K562 (cell line): ENCODE measurements at regions not wholly inside any gene's neighbourhood (a gene's known extent, or its start where the extent isn't known, plus 50 kb on each side); places are given as distances from the start of the nearest gene placed in this dataset.

ENCODE experiments used
- ATAC-seq: fragments of 200-7000 bp; cut with Tn5 transposase; 3 replicates; pipeline ENCODE4 v1.9.1; 2020; ENCODE audit warnings: moderate library complexity
- BruUV-seq: library from RNA; stranded (reverse); fragments of 400-500 nt; replicated peaks from 2 replicates; lab custom pipeline; 2021; lab: Mats Ljungman, UMichigan
- CTCF ChIA-PET: fragments of 300-600 bp; formaldehyde crosslinking; extraction: SDS; loops from one replicate; lab custom pipeline; 2021; ENCODE audit warnings: low intra/inter-chr PET ratio; lab: Yijun Ruan, JAX
- POLR2A ChIA-PET: fragments of 300-600, 350-650 bp; sonication (Branson Sonifier 250); formaldehyde crosslinking; extraction: SDS; loops from one replicate; lab custom pipeline; 2021; ENCODE audit warnings: antibody characterized with exemption, inconsistent platforms; lab: Yijun Ruan, JAX
- DNase-seq, 4 experiments: peaks; one replicate each; pipeline versions ENCODE4 v3.0.0 to v3.0.0-alpha.2; 2011 to 2018; ENCODE audit warnings: low spot score in 3 of 4, mixed read lengths in 3 of 4; ENCODE audit errors: extremely low read depth in 1 of 4
- FAIRE-seq: peaks from 2 replicates; lab custom pipeline; 2011; peaks lifted over from hg19 to GRCh38; lab: Jason Lieb, UNC
- H2AFZ ChIP-seq: 2 replicates; pipeline ENCODE4 v1.6.0; 2011; ENCODE audit warnings: low read depth, low read length, control low read depth, inconsistent platforms
- H3K27ac ChIP-seq: fragments of 200-600 bp; 3 replicates; pipeline ENCODE4 v1.8.0; 2011; ENCODE audit warnings: low read depth, mild to moderate bottlenecking, control low read depth, inconsistent platforms, low read length, moderate library complexity, mixed read lengths; ENCODE audit errors: extremely low read depth
- H3K27me3 ChIP-seq, 2 experiments: fragments of 300-600 bp in 1 of 2; 2 replicates in 1 of 2; 3 replicates in 1 of 2; pipeline versions ENCODE4 v1.6.0 to v1.8.0; 2011; ENCODE audit warnings: inconsistent platforms in 2 of 2, low read length in 2 of 2, mild to moderate bottlenecking in 1 of 2, mixed read lengths in 1 of 2, moderate library complexity in 1 of 2; ENCODE audit not compliant: control insufficient read depth in 2 of 2, insufficient read depth in 2 of 2
- H3K36me3 ChIP-seq: fragments of 300-600 bp; 3 replicates; pipeline ENCODE4 v1.8.0; 2011; ENCODE audit warnings: mild to moderate bottlenecking, low read length, inconsistent platforms; ENCODE audit not compliant: control insufficient read depth, insufficient read depth
- H3K4me1 ChIP-seq, 2 experiments: fragments of 200-600 bp in 1 of 2; replicated peaks in 1 of 2; 2 replicates in 1 of 2; 3 replicates in 1 of 2; pipeline versions ENCODE4 v1.5.1 to v1.8.0; 2011; ENCODE audit warnings: inconsistent platforms in 2 of 2, low read length in 2 of 2, mild to moderate bottlenecking in 1 of 2, mixed read lengths in 1 of 2, moderate library complexity in 1 of 2; ENCODE audit not compliant: control insufficient read depth in 2 of 2, insufficient read depth in 2 of 2
- H3K4me2 ChIP-seq: 2 replicates; pipeline ENCODE4 v1.6.1; 2011; ENCODE audit warnings: low read length, control low read depth, inconsistent platforms, mixed read lengths; ENCODE audit not compliant: insufficient read depth
- H3K4me3 ChIP-seq: fragments of 200-600 bp; sonication (generic), shearing (Covaris generic); 2 replicates; pipeline ENCODE4 v1.5.1; 2016; ENCODE audit warnings: control low read depth, inconsistent platforms
- H3K79me2 ChIP-seq: fragments of 200-600 bp; 3 replicates; pipeline ENCODE4 v1.8.0; 2011; ENCODE audit warnings: low read length, inconsistent platforms; ENCODE audit not compliant: control insufficient read depth, insufficient read depth
- H3K9ac ChIP-seq, 2 experiments: 2 replicates each; pipeline versions ENCODE4 v1.6.0 to v1.6.1; 2011; ENCODE audit warnings: low read depth in 2 of 2, low read length in 2 of 2, control low read depth in 1 of 2, inconsistent platforms in 1 of 2, mild to moderate bottlenecking in 1 of 2, mixed read lengths in 1 of 2; ENCODE audit not compliant: insufficient read depth in 1 of 2
- H3K9me1 ChIP-seq: one replicate; pipeline ENCODE4 v1.6.0; 2011; ENCODE audit warnings: inconsistent platforms, mild to moderate bottlenecking, low read length, moderate library complexity; ENCODE audit not compliant: control insufficient read depth, insufficient read depth
- H3K9me3 ChIP-seq: replicated peaks from 2 replicates; pipeline ENCODE4 v1.5.1; 2011; ENCODE audit warnings: low read depth, low read length, inconsistent platforms; ENCODE audit not compliant: control insufficient read depth, insufficient read depth
- H4K20me1 ChIP-seq: replicated peaks from 2 replicates; pipeline ENCODE4 v1.6.1; 2011; ENCODE audit warnings: low read length, inconsistent platforms, mixed read lengths; ENCODE audit not compliant: control insufficient read depth, insufficient read depth
- NFATC3 ChIP-seq: fragments of 450-650 bp; IDR thresholded peaks from 2 replicates; pipeline ENCODE4 v1.6.1; 2017; ENCODE audit warnings: mild to moderate bottlenecking
- PRPF4 ChIP-seq: fragments of 200-400 bp; formaldehyde crosslinking; IDR thresholded peaks from one replicate; pipeline ENCODE4 v1.6.1; 2017; ENCODE audit warnings: low read length, low read depth, mild to moderate bottlenecking; ENCODE audit not compliant: insufficient read depth, poor library complexity, severe bottlenecking
- RAD21 ChIP-seq, 2 experiments: fragments of 250-450 bp in 1 of 2; fragments of 450-650 bp in 1 of 2; sonication (Bioruptor Pico) in 1 of 2; formaldehyde crosslinking in 1 of 2; IDR thresholded peaks in 1 of 2; conservative IDR thresholded peaks in 1 of 2; 2 replicates each; pipeline versions ENCODE4 v1.4.0 to v1.8.0; 2020 to 2022; ENCODE audit warnings: mild to moderate bottlenecking in 2 of 2, moderate library complexity in 1 of 2
- RBM22 ChIP-seq: fragments of 200-400 bp; formaldehyde crosslinking; IDR thresholded peaks from 2 replicates; pipeline ENCODE4 v1.6.1; 2018; ENCODE audit warnings: low read length, low read depth; ENCODE audit not compliant: poor library complexity, severe bottlenecking
- SMC3 ChIP-seq: conservative IDR thresholded peaks from 2 replicates; pipeline ENCODE4 v1.6.1; 2011; ENCODE audit warnings: low read depth, low read length, improper control_type of control experiment; ENCODE audit not compliant: insufficient read depth
- WGBS: fragments of 100-300 bp; shearing (Covaris generic); methylation state at CpG from one replicate; pipeline ENCODE4 v1.1.6; 2016; ENCODE audit warnings: low coverage, mixed read lengths; ENCODE audit not compliant: insufficient coverage; ENCODE audit errors: missing lambda C conversion rate; 5-methylcytosine and 5-hydroxymethylcytosine counted together
- in situ Hi-C: fragments of 300-500 bp; cut with MboI; formaldehyde crosslinking; loops from 4 replicates; pipeline ENCODE4 v1.15.0; 2018; ENCODE audit warnings: inconsistent platforms, mixed read lengths
- intact Hi-C: fragments of 100-400 bp; cut with micrococcal nuclease; formaldehyde crosslinking; loops from 2 replicates; pipeline ENCODE4 v1.14.2; 2022
- TF ChIP-seq, protein P1 (sequence below), 3 experiments: IDR thresholded peaks in 2 of 3; conservative IDR thresholded peaks in 1 of 3; 2 replicates each; pipeline ENCODE4 v1.5.1; 2011 to 2012; ENCODE audit warnings: low read length in 3 of 3, mild to moderate bottlenecking in 3 of 3, control low read depth in 2 of 3, improper control_type of control experiment in 1 of 3, inconsistent platforms in 1 of 3, low read depth in 1 of 3, mixed read lengths in 1 of 3, moderate library complexity in 1 of 3; ENCODE audit not compliant: insufficient read depth in 2 of 3
- TF ChIP-seq, protein P2 (sequence below), 2 experiments: fragments of 450-650 bp; formaldehyde crosslinking in 1 of 2; IDR thresholded peaks; 2 replicates each; pipeline versions ENCODE4 v1.4.0 to v1.6.1; 2014 to 2020; ENCODE audit warnings: mild to moderate bottlenecking in 2 of 2, borderline replicate concordance in 1 of 2, low read depth in 1 of 2

GRCh38 chr7:13117103-13117502 is 429.7 kb downstream of the ARL4A start:
- ATAC-seq (peak; percentile 64; the same call in 1 of the 3 replicates), FAIRE-seq (no peak), DNase-seq (peak in 1 of 4 experiments; percentile 22)
- Histone ChIP-seq H3K9ac (no peak overlapping the region), H3K9me3 (no peaks in the 10 kb centered on the region), H3K36me3 (no peaks in the 10 kb centered on the region), H2AFZ (no peak overlapping the region), H3K4me1 (peaks cover 0 to 11% of the 10 kb centered on the region in 2 experiments; a peak in 2 of 5 replicates), H3K4me3 (no peak overlapping the region), H3K27ac (no peak overlapping the region), H3K79me2 (no peaks in the 10 kb centered on the region), H4K20me1 (no peaks in the 10 kb centered on the region), H3K27me3 (no peaks in the 10 kb centered on the region), H3K9me1 (no peaks in the 10 kb centered on the region), H3K4me2 (no peak overlapping the region)
- BruUV-seq = no TSS peak
- WGBS = 24% methylated on average over 2 of the region's 2 CpGs
- POLR2A ChIA-PET = interaction anchor here (0.6 to 2.2 kb wide), 3 partner anchors 401 to 717 kb away, joined by 3 to 6 read pairs (median 3); partner anchors contain the start of gene ARL4A
- in situ Hi-C loops = no loop called here
- intact Hi-C loops = loop anchor here (2.0 to 5.0 kb wide), 2 partner anchors 430 to 480 kb away; partner anchors contain the start of gene ARL4A
- TF ChIP-seq, protein P1, sequence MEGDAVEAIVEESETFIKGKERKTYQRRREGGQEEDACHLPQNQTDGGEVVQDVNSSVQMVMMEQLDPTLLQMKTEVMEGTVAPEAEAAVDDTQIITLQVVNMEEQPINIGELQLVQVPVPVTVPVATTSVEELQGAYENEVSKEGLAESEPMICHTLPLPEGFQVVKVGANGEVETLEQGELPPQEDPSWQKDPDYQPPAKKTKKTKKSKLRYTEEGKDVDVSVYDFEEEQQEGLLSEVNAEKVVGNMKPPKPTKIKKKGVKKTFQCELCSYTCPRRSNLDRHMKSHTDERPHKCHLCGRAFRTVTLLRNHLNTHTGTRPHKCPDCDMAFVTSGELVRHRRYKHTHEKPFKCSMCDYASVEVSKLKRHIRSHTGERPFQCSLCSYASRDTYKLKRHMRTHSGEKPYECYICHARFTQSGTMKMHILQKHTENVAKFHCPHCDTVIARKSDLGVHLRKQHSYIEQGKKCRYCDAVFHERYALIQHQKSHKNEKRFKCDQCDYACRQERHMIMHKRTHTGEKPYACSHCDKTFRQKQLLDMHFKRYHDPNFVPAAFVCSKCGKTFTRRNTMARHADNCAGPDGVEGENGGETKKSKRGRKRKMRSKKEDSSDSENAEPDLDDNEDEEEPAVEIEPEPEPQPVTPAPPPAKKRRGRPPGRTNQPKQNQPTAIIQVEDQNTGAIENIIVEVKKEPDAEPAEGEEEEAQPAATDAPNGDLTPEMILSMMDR (IDR thresholded peaks at IDR 0.05 in 2 of 3, conservative IDR thresholded peaks at IDR 0.05 in 1 of 3; ENCODE audit: insufficient read depth in 2 of 3, low read depth in 1 of 3, low read length in 3 of 3) = peak; percentile 16 to 48 (median 28); a peak in 2 of 6 replicates
- no peak for TF ChIP-seq RBM22
- TF ChIP-seq RAD21 (CRISPR knock-in tag; conservative IDR thresholded peaks at IDR 0.05 in 1 of 2, IDR thresholded peaks at IDR 0.05 in 1 of 2) = peak; percentile 65 to 78
- TF ChIP-seq, protein P2, sequence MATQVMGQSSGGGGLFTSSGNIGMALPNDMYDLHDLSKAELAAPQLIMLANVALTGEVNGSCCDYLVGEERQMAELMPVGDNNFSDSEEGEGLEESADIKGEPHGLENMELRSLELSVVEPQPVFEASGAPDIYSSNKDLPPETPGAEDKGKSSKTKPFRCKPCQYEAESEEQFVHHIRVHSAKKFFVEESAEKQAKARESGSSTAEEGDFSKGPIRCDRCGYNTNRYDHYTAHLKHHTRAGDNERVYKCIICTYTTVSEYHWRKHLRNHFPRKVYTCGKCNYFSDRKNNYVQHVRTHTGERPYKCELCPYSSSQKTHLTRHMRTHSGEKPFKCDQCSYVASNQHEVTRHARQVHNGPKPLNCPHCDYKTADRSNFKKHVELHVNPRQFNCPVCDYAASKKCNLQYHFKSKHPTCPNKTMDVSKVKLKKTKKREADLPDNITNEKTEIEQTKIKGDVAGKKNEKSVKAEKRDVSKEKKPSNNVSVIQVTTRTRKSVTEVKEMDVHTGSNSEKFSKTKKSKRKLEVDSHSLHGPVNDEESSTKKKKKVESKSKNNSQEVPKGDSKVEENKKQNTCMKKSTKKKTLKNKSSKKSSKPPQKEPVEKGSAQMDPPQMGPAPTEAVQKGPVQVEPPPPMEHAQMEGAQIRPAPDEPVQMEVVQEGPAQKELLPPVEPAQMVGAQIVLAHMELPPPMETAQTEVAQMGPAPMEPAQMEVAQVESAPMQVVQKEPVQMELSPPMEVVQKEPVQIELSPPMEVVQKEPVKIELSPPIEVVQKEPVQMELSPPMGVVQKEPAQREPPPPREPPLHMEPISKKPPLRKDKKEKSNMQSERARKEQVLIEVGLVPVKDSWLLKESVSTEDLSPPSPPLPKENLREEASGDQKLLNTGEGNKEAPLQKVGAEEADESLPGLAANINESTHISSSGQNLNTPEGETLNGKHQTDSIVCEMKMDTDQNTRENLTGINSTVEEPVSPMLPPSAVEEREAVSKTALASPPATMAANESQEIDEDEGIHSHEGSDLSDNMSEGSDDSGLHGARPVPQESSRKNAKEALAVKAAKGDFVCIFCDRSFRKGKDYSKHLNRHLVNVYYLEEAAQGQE (IDR thresholded peaks at IDR 0.05; ENCODE audit: borderline replicate concordance) = peak; percentile 63; the same call in 1 of the 2 replicates
- TF ChIP-seq, protein P2 (CRISPR knock-in tag; IDR thresholded peaks at IDR 0.05; ENCODE audit: low read depth) = no peak
- no peak for TF ChIP-seq PRPF4
- TF ChIP-seq NFATC3 = no peak
- 0 out of 2 replicates have a peak, but pooled peaks have one; percentile 2 for TF ChIP-seq SMC3
- CTCF ChIA-PET = no interaction called here
